T-cell (primary cell): ENCODE measurements at regions not wholly inside any gene's neighbourhood (a gene's known extent, or its start where the extent isn't known, plus 50 kb on each side); places are given as distances from the start of the nearest gene placed in this dataset.
A peak's percentile ranks its signal among the peaks of the same experiment; 100 is the strongest.
"Not testable (repeated sequence)": the region's sequence is repeated elsewhere in the genome, so short reads cannot be mapped to it uniquely, and the experiment has no call there.

Experiments used
- ATAC-seq, 4 experiments: fragments of 200-7000 bp in 3 of 4; fragments of 150-1000 bp in 1 of 4; cut with Tn5 transposase; replicated peaks in 1 of 4; 1 replicate in 3 of 4; 2 replicates in 1 of 4; pipeline ENCODE4 v1.10.0; 2021; ENCODE audit warnings: moderate library complexity in 3 of 4, mild to moderate bottlenecking in 2 of 4, moderate number of reproducible peaks in 1 of 4
- CTCF ChIA-PET, 2 donors: fragments of 300-600 bp; sonication (Branson Sonifier 250); formaldehyde crosslinking; loops; one replicate each; lab custom pipeline; 2022; ENCODE audit warnings: antibody characterized with exemption in 2 of 2; lab: Charles Lee
- POLR2A ChIA-PET, 2 donors: fragments of 300-600 bp; sonication (Branson Sonifier 250); formaldehyde crosslinking; loops; one replicate each; lab custom pipeline; 2022; ENCODE audit warnings: antibody characterized with exemption in 2 of 2; lab: Charles Lee
- DNase-seq, 35 experiments: peaks; one replicate each; pipeline versions ENCODE4 v3.0.0 to v3.0.0-alpha.2; 2013 to 2023
- H3K27ac ChIP-seq: one replicate; pipeline ENCODE4 v1.5.1; 2013; ENCODE audit warnings: low read length
- H3K27me3 ChIP-seq, 2 experiments: replicated peaks in 1 of 2; 1 replicate in 1 of 2; 2 replicates in 1 of 2; pipeline versions ENCODE4 v1.6.1 to v1.7.0; 2013; ENCODE audit warnings: low read length in 1 of 2, mixed read lengths in 1 of 2; ENCODE audit not compliant: control insufficient read depth in 2 of 2, insufficient read depth in 2 of 2; ENCODE audit errors: extremely low read depth in 1 of 2
- H3K36me3 ChIP-seq, 2 donors: 1 replicate in 1 of 2; 2 replicates in 1 of 2; pipeline versions ENCODE4 v1.6.1 to v1.7.0; 2013; ENCODE audit warnings: low read length in 1 of 2; ENCODE audit not compliant: control insufficient read depth in 2 of 2, insufficient read depth in 1 of 2; ENCODE audit errors: extremely low read depth in 1 of 2
- H3K4me1 ChIP-seq, 2 experiments: 1 replicate in 1 of 2; 2 replicates in 1 of 2; pipeline versions ENCODE4 v1.6.1 to v1.7.0; 2013; ENCODE audit warnings: low read length in 2 of 2, mixed read lengths in 1 of 2; ENCODE audit not compliant: insufficient read depth in 2 of 2, control insufficient read depth in 1 of 2; ENCODE audit errors: extremely low read depth in 1 of 2
- H3K4me3 ChIP-seq, 2 donors: 1 replicate in 1 of 2; 2 replicates in 1 of 2; pipeline versions ENCODE4 v1.5.1 to v1.7.0; 2013; ENCODE audit warnings: mild to moderate bottlenecking in 2 of 2, low read length in 1 of 2, moderate library complexity in 1 of 2; ENCODE audit not compliant: control insufficient read depth in 1 of 2; ENCODE audit errors: extremely low read depth in 1 of 2
- H3K9me3 ChIP-seq: 2 replicates; pipeline ENCODE4 v1.7.0; 2013
- H3K27ac Mint-ChIP-seq, 2 donors: one replicate each; pipeline ENCODE4 v1.8.0; 2020 to 2021; ENCODE audit warnings: mild to moderate bottlenecking in 2 of 2, mixed read lengths in 2 of 2
- H3K27me3 Mint-ChIP-seq, 2 donors: one replicate each; pipeline ENCODE4 v1.8.0; 2021 to 2022; ENCODE audit warnings: mixed read lengths in 2 of 2
- H3K36me3 Mint-ChIP-seq: one replicate; pipeline ENCODE4 v1.8.0; 2021; ENCODE audit warnings: mixed read lengths
- H3K4me1 Mint-ChIP-seq, 3 donors: one replicate each; pipeline ENCODE4 v1.8.0; 2020 to 2022; ENCODE audit warnings: mixed read lengths in 3 of 3, mild to moderate bottlenecking in 1 of 3
- H3K4me3 Mint-ChIP-seq, 3 donors: one replicate each; pipeline ENCODE4 v1.8.0; 2020 to 2022; ENCODE audit warnings: mild to moderate bottlenecking in 3 of 3, mixed read lengths in 3 of 3, moderate library complexity in 3 of 3
- H3K9me3 Mint-ChIP-seq, 3 donors: one replicate each; pipeline ENCODE4 v1.8.0; 2020 to 2022; ENCODE audit warnings: mixed read lengths in 3 of 3
- WGBS: methylation state at CpG from one replicate; pipeline ENCODE4 v1.1.5; 2013; ENCODE audit warnings: missing lambda C conversion rate; ENCODE audit not compliant: insufficient coverage; 5-methylcytosine and 5-hydroxymethylcytosine counted together

DNA sequence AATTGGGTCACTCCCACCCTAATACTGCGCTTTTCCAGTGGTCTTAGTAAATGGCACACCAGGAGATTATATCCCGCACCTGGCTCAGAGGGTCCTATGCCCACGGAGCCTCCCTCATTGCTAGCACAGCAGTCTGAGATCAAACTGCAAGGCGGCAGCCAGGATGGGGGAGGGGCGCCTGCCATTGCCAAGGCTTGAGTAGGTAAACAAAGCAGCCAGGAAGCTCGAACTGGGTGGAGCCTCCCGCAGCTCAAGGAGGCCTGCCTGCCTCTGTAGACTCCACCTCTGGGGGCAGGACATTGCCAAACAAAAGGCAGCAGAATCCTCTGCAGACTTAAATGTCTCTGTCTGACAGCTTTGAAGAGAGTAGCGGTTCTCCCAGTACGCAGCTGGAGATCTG lies 52.4 kb upstream of the PMPCB start:
- CTCF ChIA-PET, H3K27me3 ChIP-seq, H3K36me3 ChIP-seq, H3K4me1 Mint-ChIP-seq, ATAC-seq, H3K27ac Mint-ChIP-seq, H3K4me3 ChIP-seq, POLR2A ChIA-PET, H3K36me3 Mint-ChIP-seq, H3K9me3 ChIP-seq, H3K4me3 Mint-ChIP-seq, H3K27ac ChIP-seq, H3K4me1 ChIP-seq: not testable (repeated sequence)
- peaks cover 6 to 13% (median 6%) of the 10 kb centered on the region in 3 donors for H3K9me3 Mint-ChIP-seq
- 83% methylated on average over 5 of the region's 9 CpGs for WGBS
- DNase-seq, result peak in 1 of 35 experiments; percentile 0
- peaks cover 0 to 16% of the 10 kb centered on the region in 2 donors for H3K27me3 Mint-ChIP-seq

DNA sequence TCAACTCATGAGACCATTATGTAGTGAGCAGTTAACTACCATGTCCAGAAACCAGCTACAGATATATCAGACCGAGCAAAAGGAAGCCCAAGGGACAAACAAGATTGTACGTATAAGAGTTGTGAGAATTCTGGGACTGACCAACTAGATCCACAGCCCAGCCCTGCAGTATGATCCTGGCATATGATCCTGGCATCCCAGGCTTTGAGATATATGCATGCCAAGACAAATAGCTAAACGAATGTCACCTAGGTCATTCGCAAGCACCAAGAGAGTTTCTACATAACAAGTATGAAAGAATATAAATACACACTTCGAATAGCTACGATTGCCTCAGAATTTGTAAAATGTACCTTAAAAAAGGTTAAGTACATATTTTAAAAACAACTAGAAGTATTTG lies 56.4 kb upstream of the PMPCB start:
- Histone ChIP-seq H3K9me3 (no peaks in the 10 kb centered on the region), H3K4me3 (no peak overlapping the region), H3K27ac (no peak overlapping the region), H3K4me1 (no peaks in the 10 kb centered on the region), H3K36me3 (no peaks in the 10 kb centered on the region), H3K27me3 (no peaks in the 10 kb centered on the region)
- Mint-ChIP-seq H3K9me3 (peaks cover 5 to 6% (median 6%) of the 10 kb centered on the region in 3 donors), H3K36me3 (peaks cover 5% of the 10 kb centered on the region), H3K4me1 (no peaks in the 10 kb centered on the region), H3K4me3 (no peak overlapping the region), H3K27ac (no peak overlapping the region), H3K27me3 (peaks cover 0 to 9% of the 10 kb centered on the region in 2 donors)
- ATAC-seq (no peak), DNase-seq (no peak)
- WGBS, result no CpG with 5 or more reads among the region's 6 CpGs
- POLR2A ChIA-PET, result no interaction called here
- CTCF ChIA-PET, result no interaction called here

GRCh38 chr7:103235824-103236223 lies 61.4 kb upstream of the PMPCB start:
- H3K9me3 Mint-ChIP-seq, H3K27ac Mint-ChIP-seq, DNase-seq, H3K9me3 ChIP-seq, H3K4me3 Mint-ChIP-seq, H3K36me3 Mint-ChIP-seq, CTCF ChIA-PET, H3K36me3 ChIP-seq, H3K27me3 ChIP-seq, H3K4me1 Mint-ChIP-seq, H3K4me1 ChIP-seq, ATAC-seq, H3K27me3 Mint-ChIP-seq, H3K4me3 ChIP-seq, POLR2A ChIA-PET, H3K27ac ChIP-seq: not testable (repeated sequence)
- no CpG with 5 or more reads among the region's 4 CpGs for WGBS

DNA sequence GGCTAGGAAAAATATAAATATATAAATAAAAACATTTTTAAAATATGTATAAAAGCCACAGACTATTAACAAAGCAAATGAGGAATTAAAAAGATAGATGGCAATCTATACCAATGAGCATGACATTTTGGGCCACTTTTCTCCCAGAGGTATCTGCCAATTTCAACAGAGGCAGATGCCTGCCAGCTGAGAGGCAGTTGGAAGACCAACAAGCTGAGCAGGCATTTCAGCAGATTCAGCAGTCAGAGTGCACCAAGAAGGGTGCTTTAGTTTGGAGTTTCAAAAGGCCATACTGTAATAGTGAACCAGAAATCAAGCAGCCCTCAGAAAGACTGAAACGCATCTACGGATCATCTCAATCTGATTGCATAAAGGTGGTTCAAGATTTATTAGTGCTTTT lies 62.4 kb upstream of the PMPCB start:
- H3K27me3 Mint-ChIP-seq, H3K9me3 ChIP-seq, H3K9me3 Mint-ChIP-seq, H3K36me3 ChIP-seq, POLR2A ChIA-PET, H3K4me3 ChIP-seq, H3K4me1 ChIP-seq, H3K4me3 Mint-ChIP-seq, H3K27ac Mint-ChIP-seq, H3K27ac ChIP-seq, CTCF ChIA-PET, DNase-seq, ATAC-seq, H3K36me3 Mint-ChIP-seq, H3K27me3 ChIP-seq, H3K4me1 Mint-ChIP-seq: not testable (repeated sequence)
- WGBS, result no CpG with 5 or more reads among the region's 2 CpGs

- H3K4me1 ChIP-seq, H3K36me3 ChIP-seq, CTCF ChIA-PET, H3K4me3 Mint-ChIP-seq, H3K4me1 Mint-ChIP-seq, H3K9me3 Mint-ChIP-seq, H3K27me3 ChIP-seq, H3K4me3 ChIP-seq, DNase-seq, H3K27ac Mint-ChIP-seq, H3K9me3 ChIP-seq, ATAC-seq, H3K27ac ChIP-seq, POLR2A ChIA-PET, H3K36me3 Mint-ChIP-seq: not testable (repeated sequence)
- peaks cover 4 to 14% of the 10 kb centered on the region in 2 donors for H3K27me3 Mint-ChIP-seq
- no CpG with 5 or more reads among the region's 1 CpG for WGBS
Measured at GRCh38 chr7:103227787-103228186, 69.4 kb upstream of the PMPCB start.

DNA sequence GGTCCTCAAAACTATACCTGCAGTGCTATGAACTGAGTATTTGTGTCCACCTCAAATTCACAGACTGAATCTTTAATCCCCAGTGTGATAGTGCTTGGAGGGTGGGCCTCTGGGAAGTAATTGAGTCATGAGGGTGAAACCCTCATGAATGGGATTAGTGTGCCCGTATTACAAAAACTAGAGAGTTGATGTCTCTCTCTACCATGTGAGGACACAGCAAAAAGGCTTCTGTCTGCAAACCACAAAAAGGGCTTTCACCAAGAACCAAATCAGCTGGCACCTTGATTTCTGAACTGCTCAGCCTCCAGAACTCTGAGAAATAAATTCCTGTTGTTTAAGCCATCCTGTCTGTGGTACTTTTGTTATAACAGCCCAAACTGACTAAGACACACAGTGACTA lies 71.4 kb upstream of the PMPCB start:
- H3K27ac Mint-ChIP-seq, H3K36me3 ChIP-seq, H3K4me3 Mint-ChIP-seq, H3K9me3 ChIP-seq, H3K36me3 Mint-ChIP-seq, H3K4me3 ChIP-seq, H3K4me1 ChIP-seq, H3K9me3 Mint-ChIP-seq, H3K4me1 Mint-ChIP-seq, POLR2A ChIA-PET, ATAC-seq, H3K27me3 ChIP-seq, CTCF ChIA-PET, DNase-seq, H3K27ac ChIP-seq: not testable (repeated sequence)
- no CpG with 5 or more reads among the region's 1 CpG for WGBS
- H3K27me3 Mint-ChIP-seq, result peaks cover 4 to 14% of the 10 kb centered on the region in 2 donors

DNA sequence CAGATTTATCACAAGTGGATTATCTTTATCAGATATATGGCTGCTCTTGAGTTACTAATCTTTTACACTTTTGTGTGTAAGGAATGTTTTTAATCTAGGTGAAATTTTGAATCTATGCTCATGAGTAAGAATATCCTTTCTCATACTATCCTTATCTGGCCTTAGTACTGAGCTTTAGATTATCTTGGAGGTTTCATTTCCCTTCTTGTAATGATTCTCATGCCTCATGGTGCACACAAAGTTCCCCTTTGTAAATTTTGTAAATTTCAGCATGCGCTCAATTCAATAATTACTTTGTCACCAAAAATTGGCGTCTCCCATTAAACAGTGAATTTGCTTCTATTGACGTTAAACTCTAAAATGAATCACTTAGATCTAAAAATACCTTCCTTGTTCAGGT lies 74.2 kb upstream of the NAPEPLD start:
- H3K4me3 ChIP-seq, H3K27me3 ChIP-seq, ATAC-seq, H3K9me3 ChIP-seq, DNase-seq, POLR2A ChIA-PET, H3K4me1 Mint-ChIP-seq, H3K27ac ChIP-seq, H3K9me3 Mint-ChIP-seq, H3K4me1 ChIP-seq, H3K4me3 Mint-ChIP-seq, CTCF ChIA-PET, H3K36me3 ChIP-seq, H3K36me3 Mint-ChIP-seq: not testable (repeated sequence)
- Mint-ChIP-seq H3K27me3 (peaks cover 4 to 14% of the 10 kb centered on the region in 2 donors), H3K27ac (peak overlapping the region in 1 of 2 donors; percentile 27)
- WGBS, result 100% methylated on average over 1 of the region's 3 CpGs
